Neural progenitor cell (in vitro differentiated cells): ENCODE measurements at regions not wholly inside any gene's neighbourhood (a gene's known extent, or its start where the extent isn't known, plus 50 kb on each side); places are given as distances from the start of the nearest gene placed in this dataset.

Source experiments
- CTCF ChIP-seq: fragments of 200-600 bp; sonication (generic); IDR thresholded peaks from 2 replicates; pipeline ENCODE4 v1.5.1; 2017; ENCODE audit warnings: antibody characterized with exemption, mild to moderate bottlenecking
- EZH2 ChIP-seq: fragments of 200-600 bp; sonication (generic); IDR thresholded peaks from 2 replicates; pipeline ENCODE4 v1.6.1; 2017; ENCODE audit warnings: antibody characterized with exemption, mild to moderate bottlenecking, moderate library complexity

GRCh38 chr13:47545201-47546024 is 455.7 kb downstream of the SUCLA2 start:
- TF ChIP-seq CTCF: no peak
- no peak for TF ChIP-seq EZH2
